Gastroesophageal sphincter (tissue), 3 donors: ENCODE measurements at regions not wholly inside any gene's neighbourhood (a gene's known extent, or its start where the extent isn't known, plus 50 kb on each side); places are given as distances from the start of the nearest gene placed in this dataset.

ENCODE experiments used
- EP300 ChIP-seq: sonication (generic); formaldehyde crosslinking; IDR thresholded peaks from one replicate; pipeline ENCODE4 v1.6.1; 2017; ENCODE audit warnings: antibody characterized with exemption, mild to moderate bottlenecking
- POLR2A ChIP-seq, 2 donors: fragments of 450-650 bp; IDR thresholded peaks; one replicate each; pipeline ENCODE4 v1.6.1; 2017; ENCODE audit warnings: antibody characterized with exemption in 2 of 2, mild to moderate bottlenecking in 2 of 2, moderate library complexity in 1 of 2
- POLR2AphosphoS5 ChIP-seq: sonication (generic); formaldehyde crosslinking; IDR thresholded peaks from one replicate; pipeline ENCODE4 v1.6.1; 2017; ENCODE audit warnings: antibody characterized with exemption
- TF ChIP-seq, protein P1 (sequence below), 4 experiments: fragments of 200-600 bp in 2 of 4; fragments of 450-650 bp in 2 of 4; sonication (generic) in 1 of 4; IDR thresholded peaks; one replicate each; pipeline ENCODE4 v1.5.1; 2017 to 2019; ENCODE audit warnings: antibody characterized with exemption in 4 of 4, mild to moderate bottlenecking in 2 of 4, moderate library complexity in 2 of 4

GRCh38 chr2:83633423-83633822 is 825.7 kb downstream of the SUCLG1 start:
- TF ChIP-seq, protein P1, sequence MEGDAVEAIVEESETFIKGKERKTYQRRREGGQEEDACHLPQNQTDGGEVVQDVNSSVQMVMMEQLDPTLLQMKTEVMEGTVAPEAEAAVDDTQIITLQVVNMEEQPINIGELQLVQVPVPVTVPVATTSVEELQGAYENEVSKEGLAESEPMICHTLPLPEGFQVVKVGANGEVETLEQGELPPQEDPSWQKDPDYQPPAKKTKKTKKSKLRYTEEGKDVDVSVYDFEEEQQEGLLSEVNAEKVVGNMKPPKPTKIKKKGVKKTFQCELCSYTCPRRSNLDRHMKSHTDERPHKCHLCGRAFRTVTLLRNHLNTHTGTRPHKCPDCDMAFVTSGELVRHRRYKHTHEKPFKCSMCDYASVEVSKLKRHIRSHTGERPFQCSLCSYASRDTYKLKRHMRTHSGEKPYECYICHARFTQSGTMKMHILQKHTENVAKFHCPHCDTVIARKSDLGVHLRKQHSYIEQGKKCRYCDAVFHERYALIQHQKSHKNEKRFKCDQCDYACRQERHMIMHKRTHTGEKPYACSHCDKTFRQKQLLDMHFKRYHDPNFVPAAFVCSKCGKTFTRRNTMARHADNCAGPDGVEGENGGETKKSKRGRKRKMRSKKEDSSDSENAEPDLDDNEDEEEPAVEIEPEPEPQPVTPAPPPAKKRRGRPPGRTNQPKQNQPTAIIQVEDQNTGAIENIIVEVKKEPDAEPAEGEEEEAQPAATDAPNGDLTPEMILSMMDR (IDR thresholded peaks at IDR 0.05) = no peak
- TF ChIP-seq POLR2A (IDR thresholded peaks at IDR 0.05) = no peak
- no peak for TF ChIP-seq EP300
- no peak for TF ChIP-seq POLR2AphosphoS5
